ENCODE measurements at regions not wholly inside any gene's neighbourhood (a gene's known extent, or its start where the extent isn't known, plus 50 kb on each side); places are given as distances from the start of the nearest gene placed in this dataset.

DNA sequence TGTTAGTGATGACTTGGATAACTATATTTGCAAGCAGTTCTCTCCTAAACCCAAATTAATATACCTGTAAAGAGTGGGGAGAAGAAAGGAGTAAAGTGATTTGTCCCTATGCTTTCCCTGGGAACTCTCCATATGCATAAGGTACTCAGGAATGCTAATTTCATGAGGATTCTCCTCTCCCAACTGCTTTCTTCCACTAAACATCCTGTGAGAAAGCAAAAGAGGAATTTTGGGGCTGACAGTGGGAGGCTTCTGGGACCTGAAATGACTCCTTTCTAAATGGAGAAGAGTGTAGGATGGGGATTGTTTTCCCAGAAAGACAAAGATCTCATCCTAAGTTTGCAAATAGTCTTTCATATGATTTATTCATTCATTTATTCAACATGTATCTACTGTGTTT, 250.5 kb downstream of the TDRD3 start:
- intact Hi-C loops (cut with micrococcal nuclease): no loop called here
- H3K4me3 Mint-ChIP-seq: no peak overlapping the region
- TF ChIP-seq, protein P1, sequence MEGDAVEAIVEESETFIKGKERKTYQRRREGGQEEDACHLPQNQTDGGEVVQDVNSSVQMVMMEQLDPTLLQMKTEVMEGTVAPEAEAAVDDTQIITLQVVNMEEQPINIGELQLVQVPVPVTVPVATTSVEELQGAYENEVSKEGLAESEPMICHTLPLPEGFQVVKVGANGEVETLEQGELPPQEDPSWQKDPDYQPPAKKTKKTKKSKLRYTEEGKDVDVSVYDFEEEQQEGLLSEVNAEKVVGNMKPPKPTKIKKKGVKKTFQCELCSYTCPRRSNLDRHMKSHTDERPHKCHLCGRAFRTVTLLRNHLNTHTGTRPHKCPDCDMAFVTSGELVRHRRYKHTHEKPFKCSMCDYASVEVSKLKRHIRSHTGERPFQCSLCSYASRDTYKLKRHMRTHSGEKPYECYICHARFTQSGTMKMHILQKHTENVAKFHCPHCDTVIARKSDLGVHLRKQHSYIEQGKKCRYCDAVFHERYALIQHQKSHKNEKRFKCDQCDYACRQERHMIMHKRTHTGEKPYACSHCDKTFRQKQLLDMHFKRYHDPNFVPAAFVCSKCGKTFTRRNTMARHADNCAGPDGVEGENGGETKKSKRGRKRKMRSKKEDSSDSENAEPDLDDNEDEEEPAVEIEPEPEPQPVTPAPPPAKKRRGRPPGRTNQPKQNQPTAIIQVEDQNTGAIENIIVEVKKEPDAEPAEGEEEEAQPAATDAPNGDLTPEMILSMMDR (IDR thresholded peaks at IDR 0.05): no peak
- ChIA-PET CTCF (no interaction called here), POLR2A (no interaction called here)
- DNase-seq: no peak
- H3K9me3 Mint-ChIP-seq: peaks cover 4% of the 10 kb centered on the region
- no peak for ATAC-seq
- H3K27ac Mint-ChIP-seq: no peak overlapping the region
- peaks cover 8% of the 10 kb centered on the region for H3K27me3 Mint-ChIP-seq
- no peaks in the 10 kb centered on the region for H3K36me3 Mint-ChIP-seq (ENCODE audit: low read depth)
- no peaks in the 10 kb centered on the region for H3K4me1 Mint-ChIP-seq (ENCODE audit: low read depth)

DNA sequence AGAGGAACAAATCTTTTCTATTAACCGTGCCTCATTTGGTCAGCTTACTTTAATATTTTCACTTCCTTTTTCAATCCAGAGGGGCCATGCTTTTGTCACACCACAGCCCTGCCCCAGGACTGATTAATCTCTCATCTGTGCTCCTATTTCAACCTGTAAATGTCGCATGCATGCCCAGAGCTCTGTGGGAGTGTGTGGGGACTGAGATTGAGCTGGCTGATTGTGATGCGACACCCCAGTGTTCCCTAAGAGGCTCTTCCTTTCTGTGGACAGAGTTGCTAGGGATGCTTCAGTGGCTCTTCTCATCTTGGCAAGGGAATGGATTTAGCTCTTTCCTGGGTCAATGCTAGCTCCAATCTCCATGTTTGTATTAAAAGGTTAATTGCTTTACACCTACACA, 249.6 kb downstream of the TDRD3 start:
- no peaks in the 10 kb centered on the region for H3K36me3 Mint-ChIP-seq (ENCODE audit: low read depth)
- peaks cover 4% of the 10 kb centered on the region for H3K9me3 Mint-ChIP-seq
- ChIA-PET CTCF (no interaction called here), POLR2A (interaction anchor here (0.7 kb wide), 1 partner anchor 11 kb away, joined by 4 read pairs; no protein-coding TSS in a partner anchor)
- intact Hi-C loops (cut with micrococcal nuclease): no loop called here
- no peak for ATAC-seq
- TF ChIP-seq, protein P1 (IDR thresholded peaks at IDR 0.05): no peak
- H3K4me3 Mint-ChIP-seq: no peak overlapping the region
- no peaks in the 10 kb centered on the region for H3K4me1 Mint-ChIP-seq (ENCODE audit: low read depth)
- peaks cover 8% of the 10 kb centered on the region for H3K27me3 Mint-ChIP-seq
- no peak for DNase-seq
- H3K27ac Mint-ChIP-seq: no peak overlapping the region

DNA sequence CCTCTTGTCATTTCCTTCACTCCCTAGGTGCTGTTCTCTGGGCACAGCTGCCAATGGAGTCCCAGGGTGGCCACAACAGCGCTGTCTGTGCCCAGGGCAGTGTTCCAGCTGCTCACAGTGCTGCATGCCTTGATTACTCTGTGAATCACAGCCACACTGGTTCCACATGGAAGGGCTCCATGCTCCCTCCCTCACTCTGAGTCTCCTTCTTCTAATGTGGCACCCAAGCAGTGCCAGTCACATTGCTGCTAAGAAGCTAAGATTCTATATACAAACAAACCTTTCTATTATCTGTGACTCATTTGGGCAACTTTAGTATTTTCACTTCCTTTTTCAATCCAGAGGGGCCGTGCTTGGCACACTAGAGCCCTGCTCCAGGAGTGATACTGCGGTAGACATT, 248.7 kb downstream of the TDRD3 start:
- intact Hi-C loops (cut with micrococcal nuclease): no loop called here
- TF ChIP-seq, protein P1 (IDR thresholded peaks at IDR 0.05): no peak
- ATAC-seq: no peak
- CTCF ChIA-PET: no interaction called here
- POLR2A ChIA-PET: no interaction called here
- DNase-seq: no peak
- H3K4me1 Mint-ChIP-seq (ENCODE audit: low read depth): no peaks in the 10 kb centered on the region
- no peak overlapping the region for H3K27ac Mint-ChIP-seq
- H3K4me3 Mint-ChIP-seq: no peak overlapping the region
- peaks cover 4% of the 10 kb centered on the region for H3K9me3 Mint-ChIP-seq
- H3K36me3 Mint-ChIP-seq (ENCODE audit: low read depth): no peaks in the 10 kb centered on the region
- H3K27me3 Mint-ChIP-seq: peaks cover 8% of the 10 kb centered on the region

DNA sequence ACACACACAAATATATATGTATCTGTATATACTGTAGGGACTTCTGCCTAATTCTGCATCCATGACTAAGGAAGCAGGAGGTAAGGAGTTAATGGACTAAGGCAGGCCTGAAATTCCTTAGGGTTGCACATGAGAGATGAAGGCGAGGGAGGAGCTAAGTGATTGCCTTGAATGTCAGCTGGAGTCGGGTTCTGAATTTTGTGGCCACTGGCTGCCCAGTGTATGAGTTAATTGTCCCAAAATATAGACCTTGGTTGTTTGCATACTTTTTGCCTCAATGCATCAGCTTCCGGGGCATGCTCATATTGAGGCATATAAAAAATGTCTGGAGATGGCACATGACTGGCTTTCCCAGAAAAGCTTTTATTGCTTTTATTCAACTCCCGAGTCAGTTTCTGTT, 245.5 kb downstream of the TDRD3 start:
- no peaks in the 10 kb centered on the region for H3K4me1 Mint-ChIP-seq (ENCODE audit: low read depth)
- no peak overlapping the region for H3K4me3 Mint-ChIP-seq
- DNase-seq (no peak), ATAC-seq (no peak)
- TF ChIP-seq, protein P1 (IDR thresholded peaks at IDR 0.05): no peak
- intact Hi-C loops (cut with micrococcal nuclease): no loop called here
- no peak overlapping the region for H3K27ac Mint-ChIP-seq
- CTCF ChIA-PET: no interaction called here
- POLR2A ChIA-PET: no interaction called here
- H3K27me3 Mint-ChIP-seq: peaks cover 9% of the 10 kb centered on the region
- H3K9me3 Mint-ChIP-seq: peaks cover 4% of the 10 kb centered on the region
- H3K36me3 Mint-ChIP-seq (ENCODE audit: low read depth): no peaks in the 10 kb centered on the region

DNA sequence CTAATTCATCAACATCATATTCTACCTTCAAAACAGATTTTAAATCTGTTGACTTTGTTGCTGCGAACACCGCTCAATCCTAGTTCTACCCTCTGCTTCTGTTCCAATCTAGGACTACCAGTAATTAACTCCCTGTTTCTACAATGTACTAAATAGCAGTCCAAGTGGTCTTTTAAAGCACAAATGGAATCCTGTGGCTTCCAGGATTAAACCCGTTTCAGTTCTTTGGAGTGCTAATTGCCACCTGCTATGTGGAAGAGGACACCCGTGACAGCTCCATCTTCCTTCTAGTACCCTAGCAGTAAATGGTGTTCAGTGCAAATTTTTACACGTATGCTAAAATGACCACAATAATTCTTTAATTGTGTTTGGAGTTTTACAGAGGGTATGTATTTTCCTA, 232.1 kb downstream of the TDRD3 start:
- intact Hi-C loops (cut with micrococcal nuclease): no loop called here
- H3K4me1 Mint-ChIP-seq (ENCODE audit: low read depth): no peaks in the 10 kb centered on the region
- POLR2A ChIA-PET: no interaction called here

More for the DNA sequence above, 232.1 kb downstream of the TDRD3 start:
- Mint-ChIP-seq H3K9me3 (no peaks in the 10 kb centered on the region), H3K4me3 (no peak overlapping the region), H3K27me3 (peaks cover 2% of the 10 kb centered on the region), H3K27ac (no peak overlapping the region), H3K36me3 (ENCODE audit: low read depth) (no peaks in the 10 kb centered on the region)
- DNase-seq (no peak), ATAC-seq (no peak)
- CTCF ChIA-PET: no interaction called here
- TF ChIP-seq, protein P1 (IDR thresholded peaks at IDR 0.05): no peak
